ENCODE measurements at regions not wholly inside any gene's neighbourhood (a gene's known extent, or its start where the extent isn't known, plus 50 kb on each side); places are given as distances from the start of the nearest gene placed in this dataset.

DNA sequence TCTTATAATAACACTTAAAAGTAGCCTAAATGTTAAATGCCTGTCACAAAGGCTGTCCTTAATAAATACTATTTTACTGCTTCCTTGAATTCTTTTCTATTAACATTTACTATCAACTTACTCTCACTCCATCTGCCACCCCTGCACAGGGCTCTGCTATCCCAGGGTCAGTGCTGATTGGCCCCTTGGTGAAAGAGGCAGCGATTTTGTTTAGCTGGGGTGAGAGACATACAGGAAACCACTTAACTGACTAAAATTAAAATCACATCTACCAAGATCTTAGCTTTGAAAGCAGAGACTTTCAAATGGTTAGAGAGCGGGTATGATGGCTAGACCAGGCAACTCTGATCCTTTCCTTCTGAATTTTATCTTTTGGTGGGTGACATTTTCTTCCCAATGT is 149.9 kb upstream of the HTR2A start:
- Histone ChIP-seq H2AFZ (ENCODE audit: control insufficient read depth, low read length) (no peak overlapping the region), H3K36me3 (ENCODE audit: control insufficient read depth in 2 of 2, extremely low read depth in 1 of 2, insufficient read depth in 2 of 2, low read length in 2 of 2) (no peaks in the 10 kb centered on the region), H3K27me3 (ENCODE audit: control insufficient read depth, extremely low read depth, insufficient read depth, low read length) (peaks cover 9% of the 10 kb centered on the region), H3K27ac (ENCODE audit: control insufficient read depth, insufficient read depth, low read length) (no peak overlapping the region), H3K4me2 (ENCODE audit: control insufficient read depth, extremely low read depth, insufficient read depth, low read depth, low read length) (no peak overlapping the region), H3K4me1 (ENCODE audit: control insufficient read depth, extremely low read depth, insufficient read depth, low read length) (no peaks in the 10 kb centered on the region), H3K9me3 (ENCODE audit: control insufficient read depth, low read depth, low read length) (no peaks in the 10 kb centered on the region), H3K4me3 (ENCODE audit: control insufficient read depth in 2 of 3, extremely low read depth in 1 of 3, insufficient read depth in 2 of 3, low read depth in 1 of 3, low read length in 3 of 3) (no peak overlapping the region), H4K20me1 (ENCODE audit: control insufficient read depth, extremely low read depth, insufficient read depth, low read length) (no peaks in the 10 kb centered on the region), H3K79me2 (ENCODE audit: control insufficient read depth, insufficient read depth, low read length) (no peaks in the 10 kb centered on the region), H3K9me1 (ENCODE audit: control insufficient read depth, extremely low read depth, insufficient read depth, low read length) (no peaks in the 10 kb centered on the region), H3K9ac (ENCODE audit: control insufficient read depth, extremely low read depth, insufficient read depth, low read length) (no peak overlapping the region)
- FAIRE-seq (no peak), DNase-seq (ENCODE audit: low read depth, low spot score) (no peak)
- TF ChIP-seq, protein P1, sequence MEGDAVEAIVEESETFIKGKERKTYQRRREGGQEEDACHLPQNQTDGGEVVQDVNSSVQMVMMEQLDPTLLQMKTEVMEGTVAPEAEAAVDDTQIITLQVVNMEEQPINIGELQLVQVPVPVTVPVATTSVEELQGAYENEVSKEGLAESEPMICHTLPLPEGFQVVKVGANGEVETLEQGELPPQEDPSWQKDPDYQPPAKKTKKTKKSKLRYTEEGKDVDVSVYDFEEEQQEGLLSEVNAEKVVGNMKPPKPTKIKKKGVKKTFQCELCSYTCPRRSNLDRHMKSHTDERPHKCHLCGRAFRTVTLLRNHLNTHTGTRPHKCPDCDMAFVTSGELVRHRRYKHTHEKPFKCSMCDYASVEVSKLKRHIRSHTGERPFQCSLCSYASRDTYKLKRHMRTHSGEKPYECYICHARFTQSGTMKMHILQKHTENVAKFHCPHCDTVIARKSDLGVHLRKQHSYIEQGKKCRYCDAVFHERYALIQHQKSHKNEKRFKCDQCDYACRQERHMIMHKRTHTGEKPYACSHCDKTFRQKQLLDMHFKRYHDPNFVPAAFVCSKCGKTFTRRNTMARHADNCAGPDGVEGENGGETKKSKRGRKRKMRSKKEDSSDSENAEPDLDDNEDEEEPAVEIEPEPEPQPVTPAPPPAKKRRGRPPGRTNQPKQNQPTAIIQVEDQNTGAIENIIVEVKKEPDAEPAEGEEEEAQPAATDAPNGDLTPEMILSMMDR (optimal IDR thresholded peaks at IDR 0.05 in 1 of 3, IDR thresholded peaks at IDR 0.05 in 1 of 3, conservative IDR thresholded peaks at IDR 0.05 in 1 of 3; ENCODE audit: extremely low read depth in 1 of 3, insufficient read depth in 2 of 3, low read length in 3 of 3): no peak
- no peak for TF ChIP-seq EZH2 (IDR thresholded peaks at IDR 0.05; ENCODE audit: low read length)
- dilution Hi-C loops (cut with MboI; ENCODE audit: extremely low pct_ligation_motif_present, low sequenced_read_pairs): no loop called here

DNA sequence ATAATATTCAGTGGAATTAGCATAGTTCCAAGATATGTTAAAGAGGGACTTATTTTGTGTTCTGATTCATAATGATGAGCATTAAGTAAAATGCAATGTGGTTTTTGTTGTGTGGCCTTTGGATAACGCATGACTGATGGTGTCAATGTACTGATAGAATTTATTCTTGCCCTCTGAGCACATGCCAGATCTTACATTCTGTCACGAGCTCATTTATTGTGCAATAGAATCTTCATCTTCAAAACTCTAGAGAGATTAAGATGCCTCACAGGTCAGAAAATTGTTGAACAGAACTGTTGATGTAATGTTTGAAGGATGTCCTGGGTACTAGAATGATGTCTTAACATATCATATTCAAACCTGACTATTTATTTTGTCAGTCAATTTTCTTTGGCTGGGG is 148.0 kb upstream of the HTR2A start:
- DNase-seq (ENCODE audit: low read depth, low spot score): no peak
- Histone ChIP-seq H4K20me1 (ENCODE audit: control insufficient read depth, extremely low read depth, insufficient read depth, low read length) (no peaks in the 10 kb centered on the region), H3K4me2 (ENCODE audit: control insufficient read depth, extremely low read depth, insufficient read depth, low read depth, low read length) (no peak overlapping the region), H3K27me3 (ENCODE audit: control insufficient read depth, extremely low read depth, insufficient read depth, low read length) (peaks cover 11% of the 10 kb centered on the region), H3K9me3 (ENCODE audit: control insufficient read depth, low read depth, low read length) (no peaks in the 10 kb centered on the region), H3K27ac (ENCODE audit: control insufficient read depth, insufficient read depth, low read length) (no peak overlapping the region), H3K4me3 (ENCODE audit: control insufficient read depth in 2 of 3, extremely low read depth in 1 of 3, insufficient read depth in 2 of 3, low read depth in 1 of 3, low read length in 3 of 3) (no peak overlapping the region), H3K4me1 (ENCODE audit: control insufficient read depth, extremely low read depth, insufficient read depth, low read length) (no peaks in the 10 kb centered on the region), H3K9ac (ENCODE audit: control insufficient read depth, extremely low read depth, insufficient read depth, low read length) (no peak overlapping the region), H2AFZ (ENCODE audit: control insufficient read depth, low read length) (no peak overlapping the region), H3K36me3 (ENCODE audit: control insufficient read depth in 2 of 2, extremely low read depth in 1 of 2, insufficient read depth in 2 of 2, low read length in 2 of 2) (no peaks in the 10 kb centered on the region), H3K9me1 (ENCODE audit: control insufficient read depth, extremely low read depth, insufficient read depth, low read length) (no peaks in the 10 kb centered on the region), H3K79me2 (ENCODE audit: control insufficient read depth, insufficient read depth, low read length) (no peaks in the 10 kb centered on the region)
- dilution Hi-C loops (cut with MboI; ENCODE audit: extremely low pct_ligation_motif_present, low sequenced_read_pairs): no loop called here
- no peak for TF ChIP-seq EZH2 (IDR thresholded peaks at IDR 0.05; ENCODE audit: low read length)
- TF ChIP-seq, protein P1 (optimal IDR thresholded peaks at IDR 0.05 in 1 of 3, IDR thresholded peaks at IDR 0.05 in 1 of 3, conservative IDR thresholded peaks at IDR 0.05 in 1 of 3; ENCODE audit: extremely low read depth in 1 of 3, insufficient read depth in 2 of 3, low read length in 3 of 3): no peak
- FAIRE-seq: no peak
